Mucosa of stomach (tissue), 1 donor: ENCODE measurements at regions not wholly inside any gene's neighbourhood (a gene's known extent, or its start where the extent isn't known, plus 50 kb on each side); places are given as distances from the start of the nearest gene placed in this dataset.

Experiments used
- H3K27me3 ChIP-seq: one replicate; pipeline ENCODE4 v1.7.0; 2013; ENCODE audit warnings: mild to moderate bottlenecking, low read length; ENCODE audit not compliant: control insufficient read depth, insufficient read depth
- H3K36me3 ChIP-seq: one replicate; pipeline ENCODE4 v1.7.0; 2013; ENCODE audit warnings: low read length; ENCODE audit not compliant: control insufficient read depth, insufficient read depth
- H3K4me1 ChIP-seq: one replicate; pipeline ENCODE4 v1.7.0; 2013; ENCODE audit warnings: mild to moderate bottlenecking, low read length; ENCODE audit not compliant: control insufficient read depth, insufficient read depth
- H3K4me3 ChIP-seq: one replicate; pipeline ENCODE4 v1.7.0; 2013; ENCODE audit warnings: low read length
- H3K9ac ChIP-seq: one replicate; pipeline ENCODE4 v1.7.0; 2013; ENCODE audit warnings: mild to moderate bottlenecking, low read length, moderate library complexity
- H3K9me3 ChIP-seq: one replicate; pipeline ENCODE4 v1.7.0; 2013; ENCODE audit warnings: mild to moderate bottlenecking, low read length, moderate library complexity; ENCODE audit not compliant: control insufficient read depth
- donor health status: Pancreatic carcinoma.

GRCh38 chr5:39640552-39640951, 215.8 kb upstream of the DAB2 start:
- no peaks in the 10 kb centered on the region for H3K4me1 ChIP-seq
- H3K4me3 ChIP-seq: no peak overlapping the region
- H3K36me3 ChIP-seq: no peaks in the 10 kb centered on the region
- no peaks in the 10 kb centered on the region for H3K27me3 ChIP-seq
- H3K9ac ChIP-seq: no peak overlapping the region
- H3K9me3 ChIP-seq: no peaks in the 10 kb centered on the region

GRCh38 chr5:39639618-39640089, 214.9 kb upstream of the DAB2 start:
- Histone ChIP-seq H3K36me3 (no peaks in the 10 kb centered on the region), H3K4me1 (no peaks in the 10 kb centered on the region), H3K9ac (no peak overlapping the region), H3K27me3 (no peaks in the 10 kb centered on the region), H3K9me3 (no peaks in the 10 kb centered on the region), H3K4me3 (no peak overlapping the region)

GRCh38 chr5:39638813-39639212, 214.0 kb upstream of the DAB2 start:
- no peaks in the 10 kb centered on the region for H3K36me3 ChIP-seq
- no peak overlapping the region for H3K9ac ChIP-seq
- no peaks in the 10 kb centered on the region for H3K27me3 ChIP-seq
- no peaks in the 10 kb centered on the region for H3K9me3 ChIP-seq
- no peaks in the 10 kb centered on the region for H3K4me1 ChIP-seq
- H3K4me3 ChIP-seq: no peak overlapping the region

- no peaks in the 10 kb centered on the region for H3K36me3 ChIP-seq
- H3K4me3 ChIP-seq: no peak overlapping the region
- no peaks in the 10 kb centered on the region for H3K4me1 ChIP-seq
- H3K9me3 ChIP-seq: no peaks in the 10 kb centered on the region
- no peaks in the 10 kb centered on the region for H3K27me3 ChIP-seq
- H3K9ac ChIP-seq: no peak overlapping the region
Measured at GRCh38 chr5:39633057-39633456, 208.3 kb upstream of the DAB2 start.

GRCh38 chr5:39631958-39632357, 207.2 kb upstream of the DAB2 start:
- Histone ChIP-seq H3K4me3 (no peak overlapping the region), H3K36me3 (no peaks in the 10 kb centered on the region), H3K27me3 (no peaks in the 10 kb centered on the region), H3K4me1 (no peaks in the 10 kb centered on the region), H3K9me3 (no peaks in the 10 kb centered on the region), H3K9ac (no peak overlapping the region)

GRCh38 chr5:39629946-39630345, 205.2 kb upstream of the DAB2 start:
- H3K27me3 ChIP-seq: no peaks in the 10 kb centered on the region
- H3K9ac ChIP-seq: no peak overlapping the region
- no peak overlapping the region for H3K4me3 ChIP-seq
- H3K36me3 ChIP-seq: no peaks in the 10 kb centered on the region
- H3K4me1 ChIP-seq: peaks cover 9% of the 10 kb centered on the region
- no peaks in the 10 kb centered on the region for H3K9me3 ChIP-seq

- Histone ChIP-seq H3K4me3 (no peak overlapping the region), H3K27me3 (no peaks in the 10 kb centered on the region)
Measured at GRCh38 chr5:39628348-39628747, 203.6 kb upstream of the DAB2 start.

GRCh38 chr5:39624890-39625289, 200.1 kb upstream of the DAB2 start:
- Histone ChIP-seq H3K4me1 (peaks cover 13% of the 10 kb centered on the region), H3K4me3 (peak overlapping the region; percentile 5), H3K36me3 (no peaks in the 10 kb centered on the region), H3K27me3 (no peaks in the 10 kb centered on the region), H3K9ac (no peak overlapping the region), H3K9me3 (no peaks in the 10 kb centered on the region)

More at GRCh38 chr5:39628348-39628747, 203.6 kb upstream of the DAB2 start:
- H3K4me1 ChIP-seq: peaks cover 13% of the 10 kb centered on the region
- H3K9ac ChIP-seq: no peak overlapping the region
- H3K9me3 ChIP-seq: no peaks in the 10 kb centered on the region
- no peaks in the 10 kb centered on the region for H3K36me3 ChIP-seq

- Histone ChIP-seq H3K9ac (no peak overlapping the region), H3K9me3 (no peaks in the 10 kb centered on the region), H3K4me3 (peak overlapping the region; percentile 5), H3K4me1 (peaks cover 13% of the 10 kb centered on the region), H3K27me3 (no peaks in the 10 kb centered on the region), H3K36me3 (no peaks in the 10 kb centered on the region)
Measured at GRCh38 chr5:39624268-39624886, 199.6 kb upstream of the DAB2 start.

GRCh38 chr5:39623291-39623865, 198.6 kb upstream of the DAB2 start:
- no peak overlapping the region for H3K9ac ChIP-seq
- H3K4me1 ChIP-seq: peaks cover 13% of the 10 kb centered on the region
- H3K9me3 ChIP-seq: no peaks in the 10 kb centered on the region
- no peak overlapping the region for H3K4me3 ChIP-seq
- H3K27me3 ChIP-seq: no peaks in the 10 kb centered on the region
- H3K36me3 ChIP-seq: no peaks in the 10 kb centered on the region

- Histone ChIP-seq H3K27me3 (no peaks in the 10 kb centered on the region), H3K4me3 (no peak overlapping the region), H3K9ac (no peak overlapping the region), H3K9me3 (no peaks in the 10 kb centered on the region), H3K4me1 (peaks cover 13% of the 10 kb centered on the region), H3K36me3 (no peaks in the 10 kb centered on the region)
Measured at GRCh38 chr5:39622281-39622680, 197.5 kb upstream of the DAB2 start.

GRCh38 chr5:39619168-39619818, 194.5 kb upstream of the DAB2 start:
- no peaks in the 10 kb centered on the region for H3K27me3 ChIP-seq
- H3K4me1 ChIP-seq: peaks cover 1% of the 10 kb centered on the region
- no peaks in the 10 kb centered on the region for H3K9me3 ChIP-seq
- no peaks in the 10 kb centered on the region for H3K36me3 ChIP-seq
- H3K9ac ChIP-seq: no peak overlapping the region
- no peak overlapping the region for H3K4me3 ChIP-seq
